SK-N-MC (cell line): ENCODE measurements at regions not wholly inside any gene's neighbourhood (a gene's known extent, or its start where the extent isn't known, plus 50 kb on each side); places are given as distances from the start of the nearest gene placed in this dataset.

ENCODE experiments used
- EZH2 ChIP-seq: fragments of 200-600 bp; sonication (generic); IDR thresholded peaks from one replicate; pipeline ENCODE4 v1.6.1; 2017; ENCODE audit warnings: antibody characterized with exemption
- FOXP2 ChIP-seq: optimal IDR thresholded peaks from 2 replicates; pipeline ENCODE3; 2011; ENCODE audit warnings: mild to moderate bottlenecking, moderate library complexity; ENCODE audit not compliant: insufficient read depth; ENCODE audit errors: extremely low read length, control extremely low read depth
- POLR2AphosphoS5 ChIP-seq: IDR thresholded peaks from 2 replicates; pipeline ENCODE4 v1.6.1; 2012; ENCODE audit warnings: mild to moderate bottlenecking, low read depth, low read length, borderline replicate concordance

DNA sequence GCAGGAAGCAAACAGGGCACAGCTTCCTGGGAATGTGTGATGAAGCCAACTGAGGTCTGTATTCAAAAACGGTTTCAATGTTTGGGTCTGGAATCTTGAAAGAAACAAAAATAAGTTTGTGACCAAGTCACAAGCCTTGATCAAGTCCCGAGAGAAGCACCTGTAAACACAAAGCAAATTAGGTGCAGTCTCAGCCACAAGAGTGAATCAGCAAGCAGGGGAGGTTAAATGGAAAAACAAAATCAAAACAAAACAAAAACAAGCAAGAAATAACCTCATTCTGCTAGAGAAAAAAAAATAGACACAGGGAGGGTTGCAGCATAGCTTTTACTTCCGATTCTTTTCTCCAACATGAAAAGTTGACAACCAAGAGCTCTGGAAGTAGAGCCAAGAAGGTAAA is 201.7 kb downstream of the CLIC5 start:
- TF ChIP-seq EZH2, result no peak
- TF ChIP-seq POLR2AphosphoS5, result no peak
- TF ChIP-seq FOXP2, result no peak
